Kidney (tissue), 13 donors: ENCODE measurements at regions not wholly inside any gene's neighbourhood (a gene's known extent, or its start where the extent isn't known, plus 50 kb on each side); places are given as distances from the start of the nearest gene placed in this dataset.

Experiments used
- DNase-seq, 5 donors: peaks; one replicate each; pipeline ENCODE4 v3.0.0-alpha.2; 2013 to 2020
- FAIRE-seq: peaks from 2 replicates; lab custom pipeline; 2012; peaks lifted over from hg19 to GRCh38; lab: Jason Lieb, UNC
- H3K27ac ChIP-seq, 2 donors: one replicate each; pipeline ENCODE4 v1.7.0; 2013; ENCODE audit warnings: low read depth in 2 of 2, low read length in 2 of 2, inconsistent platforms in 1 of 2
- H3K27me3 ChIP-seq: one replicate; pipeline ENCODE4 v1.7.1; 2013; ENCODE audit warnings: low read length, inconsistent platforms; ENCODE audit not compliant: control insufficient read depth, insufficient read depth
- H3K36me3 ChIP-seq, 3 donors: one replicate each; pipeline versions ENCODE4 v1.7.0 to v1.7.1; 2013; ENCODE audit warnings: low read length in 3 of 3, control low read depth in 1 of 3, inconsistent platforms in 1 of 3; ENCODE audit not compliant: insufficient read depth in 3 of 3, control insufficient read depth in 2 of 3
- H3K4me1 ChIP-seq, 3 donors: one replicate each; pipeline versions ENCODE4 v1.7.0 to v1.7.1; 2013; ENCODE audit warnings: low read length in 3 of 3, inconsistent platforms in 1 of 3, low read depth in 1 of 3; ENCODE audit not compliant: control insufficient read depth in 2 of 3, insufficient read depth in 2 of 3
- H3K4me3 ChIP-seq, 3 donors: one replicate each; pipeline versions ENCODE4 v1.7.0 to v1.8.1; 2013; ENCODE audit warnings: low read length in 3 of 3, control low read depth in 1 of 3, inconsistent platforms in 1 of 3
- H3K9ac ChIP-seq, 3 donors: one replicate each; pipeline versions ENCODE4 v1.7.0 to v1.7.1; 2013; ENCODE audit warnings: low read length in 3 of 3, control low read depth in 1 of 3, inconsistent platforms in 1 of 3
- H3K9me3 ChIP-seq, 3 donors: one replicate each; pipeline versions ENCODE4 v1.7.0 to v1.7.1; 2013; ENCODE audit warnings: low read length in 3 of 3, control low read depth in 1 of 3, inconsistent platforms in 1 of 3; ENCODE audit not compliant: control insufficient read depth in 2 of 3, insufficient read depth in 1 of 3
- CTCF ChIP-seq: IDR thresholded peaks from 3 replicates; pipeline ENCODE4 v1.5.1; 2012; ENCODE audit warnings: mild to moderate bottlenecking, moderate library complexity, borderline replicate concordance; ENCODE audit not compliant: insufficient read depth; ENCODE audit errors: extremely low read depth
- intact Hi-C: fragments of 100-400 bp; cut with DNase I; formaldehyde crosslinking; loops from one replicate; pipeline ENCODE4 v1.11.1; 2022
- donor health status: control.
- donor health status: control.
- donor health status: control.
- donor health status: control.
- donor health status: control.
- donor health status: DM: yes; HTN: yes; CAD: no.
- donor health status: Normal renal cell carcinoma (clear cell type).

GRCh38 chr2:128413014-128413717, 94.5 kb upstream of the HS6ST1 start:
- DNase-seq: peak in 3 of 5 donors; percentile 4 to 37 (median 16)
- no peaks in the 10 kb centered on the region for H3K36me3 ChIP-seq
- TF ChIP-seq CTCF: no peak

GRCh38 chr2:128413718-128414341, 95.2 kb upstream of the HS6ST1 start:
- no peaks in the 10 kb centered on the region for H3K36me3 ChIP-seq
- no peaks in the 10 kb centered on the region for H3K27me3 ChIP-seq
- H3K4me3 ChIP-seq: no peak overlapping the region
- intact Hi-C loops: no loop called here
- DNase-seq: peak in 3 of 5 donors; percentile 11 to 33 (median 28)
- FAIRE-seq: no peak
- H3K27ac ChIP-seq: no peak overlapping the region
- no peaks in the 10 kb centered on the region for H3K9me3 ChIP-seq
- peaks cover 0 to 2% (median 0%) of the 10 kb centered on the region in 3 donors for H3K4me1 ChIP-seq
- TF ChIP-seq CTCF: no peak
- H3K9ac ChIP-seq: no peak overlapping the region

More at GRCh38 chr2:128413014-128413717, 94.5 kb upstream of the HS6ST1 start:
- Histone ChIP-seq H3K27ac (no peak overlapping the region), H3K9me3 (no peaks in the 10 kb centered on the region), H3K27me3 (no peaks in the 10 kb centered on the region), H3K4me3 (no peak overlapping the region), H3K9ac (no peak overlapping the region), H3K4me1 (peaks cover 0 to 2% (median 0%) of the 10 kb centered on the region in 3 donors)
- intact Hi-C loops: no loop called here
- FAIRE-seq: no peak

- DNase-seq: peak in 2 of 5 donors; percentile 22
- intact Hi-C loops: no loop called here
- Histone ChIP-seq H3K4me1 (peaks cover 0 to 2% (median 0%) of the 10 kb centered on the region in 3 donors), H3K27ac (no peak overlapping the region), H3K4me3 (no peak overlapping the region), H3K9ac (no peak overlapping the region), H3K27me3 (no peaks in the 10 kb centered on the region), H3K9me3 (no peaks in the 10 kb centered on the region), H3K36me3 (no peaks in the 10 kb centered on the region)
- no peak for FAIRE-seq
- no peak for TF ChIP-seq CTCF
Observed at GRCh38 chr2:128414351-128414750, 95.7 kb upstream of the HS6ST1 start.
